ENCODE measurements at regions not wholly inside any gene's neighbourhood (a gene's known extent, or its start where the extent isn't known, plus 50 kb on each side); places are given as distances from the start of the nearest gene placed in this dataset.

DNA sequence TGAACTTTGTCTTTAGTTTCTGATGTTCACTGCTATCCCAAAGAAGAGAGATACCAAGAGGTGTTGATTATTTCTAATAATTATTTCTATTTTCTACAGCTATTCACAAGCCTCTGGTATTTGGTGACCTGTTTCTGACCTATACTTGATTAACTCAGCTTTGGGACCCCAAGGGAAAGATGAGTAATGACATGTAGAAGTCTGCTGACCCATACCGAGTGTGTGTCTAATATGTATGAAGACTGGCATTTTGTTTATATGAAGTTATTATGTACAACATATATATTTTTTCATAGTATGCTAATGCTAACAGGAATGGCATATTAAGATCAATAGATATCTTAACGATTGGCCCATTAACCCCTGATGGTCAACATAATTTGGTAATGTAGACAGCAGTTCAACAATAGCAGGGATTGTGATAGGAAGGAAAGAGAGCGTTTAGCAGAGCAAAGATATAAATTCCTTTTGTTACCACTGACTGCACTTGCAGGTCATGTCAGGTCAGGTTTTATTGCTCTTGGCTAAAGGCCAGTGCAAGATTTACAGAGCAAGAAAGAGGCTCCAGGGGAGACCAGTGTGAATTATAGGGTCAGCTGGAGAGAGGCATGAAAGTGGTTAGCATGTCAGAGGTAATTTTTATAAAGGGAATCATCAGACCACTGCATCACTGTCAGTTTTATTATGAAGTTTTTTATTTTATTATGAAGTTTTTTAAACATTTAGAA is 94.7 kb upstream of the DIPK2B start:
- no peak overlapping the region for H3K4me3 Mint-ChIP-seq
- H3K36me3 Mint-ChIP-seq: no peaks in the 10 kb centered on the region
- no peaks in the 10 kb centered on the region for H3K4me1 Mint-ChIP-seq
- no peak overlapping the region for H3K27ac Mint-ChIP-seq
- H3K27me3 Mint-ChIP-seq: no peaks in the 10 kb centered on the region
- no peaks in the 10 kb centered on the region for H3K9me3 Mint-ChIP-seq

DNA sequence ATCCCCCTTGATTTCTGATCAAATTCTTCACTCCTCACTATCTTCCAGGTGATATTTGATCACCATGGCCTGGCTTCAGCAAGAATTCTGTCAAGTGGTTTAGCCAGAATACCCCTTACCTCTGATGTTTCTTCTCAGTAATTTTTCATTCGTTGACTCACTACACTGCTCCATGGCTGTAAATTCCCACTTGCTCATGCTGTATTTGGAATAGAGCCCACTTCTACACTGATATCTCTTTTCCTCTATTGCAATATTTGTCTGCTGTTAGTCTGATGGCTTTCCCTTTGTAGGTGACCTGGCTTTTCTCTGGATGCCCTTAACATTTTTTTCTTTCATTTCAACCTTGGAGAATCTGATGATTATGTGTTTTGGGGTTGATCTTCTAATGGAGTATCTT is 73.9 kb upstream of the DIPK2B start:
- H3K36me3 Mint-ChIP-seq: no peaks in the 10 kb centered on the region
- H3K27me3 Mint-ChIP-seq: peaks cover 6% of the 10 kb centered on the region
- peak overlapping the region in 1 of 4 donors; percentile 63 for H3K4me3 Mint-ChIP-seq
- H3K4me1 Mint-ChIP-seq: no peaks in the 10 kb centered on the region
- H3K9me3 Mint-ChIP-seq: peaks cover 0 to 2% (median 2%) of the 10 kb centered on the region in 3 donors
- no peak overlapping the region for H3K27ac Mint-ChIP-seq

- no peaks in the 10 kb centered on the region for H3K36me3 Mint-ChIP-seq
- peaks cover 0 to 4% (median 0%) of the 10 kb centered on the region in 3 donors for H3K9me3 Mint-ChIP-seq
- peaks cover 3% of the 10 kb centered on the region for H3K27me3 Mint-ChIP-seq
- H3K4me3 Mint-ChIP-seq: no peak overlapping the region
- H3K4me1 Mint-ChIP-seq: no peaks in the 10 kb centered on the region
- no peak overlapping the region for H3K27ac Mint-ChIP-seq
Observed at GRCh38 chrX:45267007-45267406, 66.3 kb upstream of the DIPK2B start.

DNA sequence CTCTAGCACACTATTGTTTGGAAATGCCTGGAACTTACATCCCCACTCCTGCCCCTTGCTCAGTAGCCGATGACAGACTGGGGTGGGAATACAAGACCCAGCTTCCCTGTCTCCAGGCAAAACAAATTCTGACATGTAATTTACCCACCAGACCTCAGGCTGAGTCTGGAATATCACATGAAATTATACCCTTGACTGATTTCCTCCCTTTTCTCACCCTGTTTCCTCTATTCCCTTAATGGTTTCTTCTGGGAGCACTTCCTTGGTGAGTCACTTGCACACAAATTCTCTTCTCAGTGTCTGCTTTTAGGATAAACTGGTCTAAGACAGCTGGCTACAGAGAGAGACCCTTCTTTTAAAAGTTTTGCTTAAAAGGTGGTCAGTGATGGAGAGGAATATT is 65.8 kb upstream of the DIPK2B start:
- no peaks in the 10 kb centered on the region for H3K4me1 Mint-ChIP-seq
- H3K36me3 Mint-ChIP-seq: no peaks in the 10 kb centered on the region
- no peak overlapping the region for H3K4me3 Mint-ChIP-seq
- H3K27ac Mint-ChIP-seq: no peak overlapping the region
- peaks cover 3% of the 10 kb centered on the region for H3K27me3 Mint-ChIP-seq
- peaks cover 0 to 4% (median 0%) of the 10 kb centered on the region in 3 donors for H3K9me3 Mint-ChIP-seq

DNA sequence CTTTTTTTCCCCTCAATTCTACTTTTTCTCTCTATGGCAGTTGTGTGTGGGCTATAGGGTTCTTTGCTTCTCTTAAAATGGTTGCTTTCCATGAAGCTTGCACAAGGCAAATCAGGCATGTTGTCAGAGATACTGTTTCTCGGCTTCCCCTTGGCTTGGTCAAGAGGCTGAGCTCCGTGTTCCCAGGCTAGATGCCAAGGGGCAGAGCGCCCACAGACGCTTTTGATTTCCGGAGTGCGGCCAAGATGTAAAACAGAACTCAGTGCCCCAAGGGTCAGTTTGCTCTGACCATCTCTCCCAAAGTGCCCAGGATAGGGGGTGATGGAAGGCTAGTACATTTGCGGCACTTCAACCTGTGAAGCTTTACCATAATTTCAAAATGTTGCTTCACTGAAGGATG is 64.2 kb upstream of the DIPK2B start:
- H3K27ac Mint-ChIP-seq: no peak overlapping the region
- peaks cover under 1% of the 10 kb centered on the region for H3K36me3 Mint-ChIP-seq
- no peaks in the 10 kb centered on the region for H3K4me1 Mint-ChIP-seq
- H3K4me3 Mint-ChIP-seq: no peak overlapping the region
- peaks cover 0 to 4% (median 0%) of the 10 kb centered on the region in 3 donors for H3K9me3 Mint-ChIP-seq
- H3K27me3 Mint-ChIP-seq: no peaks in the 10 kb centered on the region

DNA sequence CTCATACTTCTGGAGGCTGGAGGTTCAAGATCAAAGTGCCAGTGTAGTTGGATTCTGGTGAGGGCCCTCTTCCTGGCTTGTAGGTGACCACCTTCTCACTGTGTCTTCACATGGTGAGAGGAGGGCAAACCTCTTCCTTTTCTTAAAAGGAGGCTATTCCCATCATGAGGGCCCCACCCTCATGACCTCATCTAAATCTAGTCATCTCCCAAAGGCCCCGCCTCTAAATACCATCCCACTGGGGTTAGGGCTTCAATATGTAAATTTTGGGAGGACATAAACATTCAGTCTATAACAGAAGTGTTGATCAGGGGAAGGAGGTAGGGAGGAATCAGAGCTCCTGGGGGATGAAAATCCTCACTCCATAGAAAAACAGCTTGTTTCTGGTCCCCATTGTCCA is 60.8 kb upstream of the DIPK2B start:
- Mint-ChIP-seq H3K36me3 (peaks cover 1% of the 10 kb centered on the region), H3K27ac (peak overlapping the region in 1 of 3 donors; percentile 50), H3K9me3 (no peaks in the 10 kb centered on the region), H3K27me3 (peaks cover 3% of the 10 kb centered on the region), H3K4me1 (peaks cover 0 to 2% (median 0%) of the 10 kb centered on the region in 3 donors), H3K4me3 (no peak overlapping the region)

DNA sequence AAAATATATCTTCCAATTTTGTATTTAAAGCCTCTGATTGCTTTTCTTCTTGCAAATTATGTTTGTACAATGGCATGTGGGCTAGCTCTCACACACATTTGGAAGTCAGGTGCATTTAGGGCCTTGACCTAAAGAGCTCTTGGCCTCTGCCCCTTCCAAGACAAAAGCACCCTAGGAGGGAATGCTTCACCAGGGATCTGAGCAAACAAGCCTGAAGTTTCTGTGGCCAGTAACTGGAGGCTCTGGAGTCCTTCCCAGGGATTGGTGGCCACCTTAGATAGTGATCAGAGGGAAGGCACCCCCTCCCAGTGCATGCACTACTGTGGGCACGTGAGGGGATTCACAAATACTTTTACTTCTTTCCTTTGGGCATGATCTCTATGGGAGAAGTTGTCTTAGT is 60.3 kb upstream of the DIPK2B start:
- peaks cover 3% of the 10 kb centered on the region for H3K27me3 Mint-ChIP-seq
- H3K27ac Mint-ChIP-seq: peak overlapping the region in 1 of 3 donors; percentile 50
- no peak overlapping the region for H3K4me3 Mint-ChIP-seq
- H3K9me3 Mint-ChIP-seq: no peaks in the 10 kb centered on the region
- peaks cover 1% of the 10 kb centered on the region for H3K36me3 Mint-ChIP-seq
- peaks cover 0 to 2% (median 0%) of the 10 kb centered on the region in 3 donors for H3K4me1 Mint-ChIP-seq

GRCh38 chrX:45258731-45259402 is 58.2 kb upstream of the DIPK2B start:
- Mint-ChIP-seq H3K9me3 (no peaks in the 10 kb centered on the region), H3K4me3 (peak overlapping the region in 1 of 4 donors; percentile 28), H3K4me1 (peaks cover 0 to 2% (median 0%) of the 10 kb centered on the region in 3 donors), H3K27ac (peak overlapping the region in 1 of 3 donors; percentile 31), H3K27me3 (peaks cover 3% of the 10 kb centered on the region), H3K36me3 (peaks cover 1% of the 10 kb centered on the region)
